ENCODE measurements at regions not wholly inside any gene's neighbourhood (a gene's known extent, or its start where the extent isn't known, plus 50 kb on each side); places are given as distances from the start of the nearest gene placed in this dataset.

DNA sequence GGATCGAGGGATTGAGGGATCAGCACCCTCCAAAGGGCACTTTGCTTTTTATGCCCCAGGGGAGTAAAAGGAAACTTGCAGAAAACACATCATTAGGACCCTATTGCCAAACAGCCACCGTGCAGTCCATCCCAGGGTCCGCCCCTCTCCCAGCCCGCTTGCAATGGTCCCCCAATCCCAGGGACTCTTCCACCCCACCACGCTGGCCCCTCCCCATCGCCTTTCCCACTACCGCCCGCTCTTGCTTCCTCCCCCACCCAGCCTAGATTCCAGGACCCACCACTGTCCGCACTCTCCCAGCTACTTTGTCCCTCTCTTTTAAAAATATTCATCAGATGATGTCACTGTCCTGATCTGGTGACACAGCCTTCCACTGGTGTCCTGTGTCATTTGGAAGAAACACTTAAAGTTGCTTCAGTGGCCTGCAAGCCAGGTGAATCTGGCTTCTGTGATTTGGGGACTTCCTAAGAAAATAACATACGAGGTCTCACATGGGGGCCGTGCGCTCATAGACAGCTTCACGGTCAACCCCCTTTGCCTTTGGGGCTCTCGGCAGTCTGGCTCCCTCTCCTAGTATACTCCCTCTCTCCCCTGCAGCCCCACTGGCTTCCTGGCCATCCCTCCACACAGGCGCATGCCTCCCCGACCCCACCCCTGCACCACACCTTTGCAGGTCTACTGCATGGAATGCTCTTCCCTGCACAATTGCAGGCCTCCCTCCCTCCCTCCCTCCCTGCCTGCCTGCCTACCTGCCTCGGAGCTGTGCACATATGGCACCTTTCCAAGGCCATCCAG, 127.9 kb downstream of the RBFOX3 start:
- Histone ChIP-seq H3K36me3 (no peaks in the 10 kb centered on the region), H3K4me3 (no peak overlapping the region), H3K4me1 (no peaks in the 10 kb centered on the region), H3K9me3 (no peaks in the 10 kb centered on the region), H3K27me3 (no peaks in the 10 kb centered on the region), H3K27ac (no peak overlapping the region)
- intact Hi-C loops (cut with DNase I; ENCODE audit: low total_unique reads): no loop called here
- TF ChIP-seq, protein P1, sequence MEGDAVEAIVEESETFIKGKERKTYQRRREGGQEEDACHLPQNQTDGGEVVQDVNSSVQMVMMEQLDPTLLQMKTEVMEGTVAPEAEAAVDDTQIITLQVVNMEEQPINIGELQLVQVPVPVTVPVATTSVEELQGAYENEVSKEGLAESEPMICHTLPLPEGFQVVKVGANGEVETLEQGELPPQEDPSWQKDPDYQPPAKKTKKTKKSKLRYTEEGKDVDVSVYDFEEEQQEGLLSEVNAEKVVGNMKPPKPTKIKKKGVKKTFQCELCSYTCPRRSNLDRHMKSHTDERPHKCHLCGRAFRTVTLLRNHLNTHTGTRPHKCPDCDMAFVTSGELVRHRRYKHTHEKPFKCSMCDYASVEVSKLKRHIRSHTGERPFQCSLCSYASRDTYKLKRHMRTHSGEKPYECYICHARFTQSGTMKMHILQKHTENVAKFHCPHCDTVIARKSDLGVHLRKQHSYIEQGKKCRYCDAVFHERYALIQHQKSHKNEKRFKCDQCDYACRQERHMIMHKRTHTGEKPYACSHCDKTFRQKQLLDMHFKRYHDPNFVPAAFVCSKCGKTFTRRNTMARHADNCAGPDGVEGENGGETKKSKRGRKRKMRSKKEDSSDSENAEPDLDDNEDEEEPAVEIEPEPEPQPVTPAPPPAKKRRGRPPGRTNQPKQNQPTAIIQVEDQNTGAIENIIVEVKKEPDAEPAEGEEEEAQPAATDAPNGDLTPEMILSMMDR (IDR thresholded peaks at IDR 0.05): no peak
- no peak for TF ChIP-seq POLR2A (IDR thresholded peaks at IDR 0.05)
- no peak for DNase-seq

DNA sequence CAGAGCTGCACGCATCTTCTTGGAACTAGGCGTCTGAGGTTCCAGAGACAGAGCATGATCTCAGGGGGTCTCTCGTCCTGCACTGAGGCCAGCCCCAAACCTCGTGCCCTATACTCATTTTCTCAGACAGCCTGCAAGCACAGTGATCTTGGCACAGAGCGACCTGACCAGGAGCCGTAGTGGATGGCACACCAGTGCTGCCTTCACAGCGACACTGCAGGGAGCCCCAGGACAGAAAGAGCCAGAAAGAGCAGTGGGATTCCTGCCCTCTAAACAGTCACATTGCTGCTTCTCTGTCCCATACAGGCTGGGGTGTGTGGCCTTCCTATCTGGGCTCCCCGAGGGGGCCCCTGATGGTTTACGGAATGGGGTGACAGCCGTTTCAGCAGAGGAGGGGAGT, 131.0 kb downstream of the RBFOX3 start:
- H3K27me3 ChIP-seq: no peaks in the 10 kb centered on the region
- no peak for TF ChIP-seq POLR2A (IDR thresholded peaks at IDR 0.05)
- TF ChIP-seq, protein P1 (IDR thresholded peaks at IDR 0.05): no peak

DNA sequence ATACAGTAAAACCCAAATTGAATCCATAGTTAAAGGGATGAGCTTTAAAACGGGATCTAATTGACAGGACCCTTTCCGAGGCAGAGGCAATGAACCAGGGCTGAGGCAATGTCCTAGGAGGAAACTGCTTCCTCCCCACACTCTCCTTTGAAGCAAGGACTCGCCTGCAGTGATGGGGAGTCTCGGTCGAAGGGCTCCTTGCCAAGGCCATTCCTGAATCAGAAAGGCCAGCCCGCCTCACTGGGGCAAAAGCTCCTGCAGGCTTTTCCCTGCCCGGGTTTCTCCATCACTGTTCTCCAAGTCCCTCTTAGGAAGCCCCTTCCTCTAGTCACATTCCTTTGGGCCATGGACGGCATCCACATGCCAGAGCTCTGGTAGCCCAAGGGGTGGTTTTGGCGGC, 132.0 kb downstream of the RBFOX3 start:
- H3K27ac ChIP-seq: peak overlapping the region; percentile 1 to 63
- intact Hi-C loops (cut with DNase I; ENCODE audit: low total_unique reads): no loop called here
- H3K4me3 ChIP-seq: no peak overlapping the region
- H3K9me3 ChIP-seq: no peaks in the 10 kb centered on the region
- H3K27me3 ChIP-seq: no peaks in the 10 kb centered on the region
- TF ChIP-seq, protein P1 (IDR thresholded peaks at IDR 0.05): no peak
- TF ChIP-seq POLR2A (IDR thresholded peaks at IDR 0.05): no peak
- DNase-seq: peak; percentile 22 to 51
- H3K4me1 ChIP-seq: no peaks in the 10 kb centered on the region
- no peaks in the 10 kb centered on the region for H3K36me3 ChIP-seq

More for the DNA sequence above, 131.0 kb downstream of the RBFOX3 start:
- H3K4me3 ChIP-seq: no peak overlapping the region
- intact Hi-C loops (cut with DNase I; ENCODE audit: low total_unique reads): no loop called here
- no peak overlapping the region for H3K27ac ChIP-seq
- DNase-seq: no peak
- no peaks in the 10 kb centered on the region for H3K9me3 ChIP-seq
- no peaks in the 10 kb centered on the region for H3K36me3 ChIP-seq
- no peaks in the 10 kb centered on the region for H3K4me1 ChIP-seq

DNA sequence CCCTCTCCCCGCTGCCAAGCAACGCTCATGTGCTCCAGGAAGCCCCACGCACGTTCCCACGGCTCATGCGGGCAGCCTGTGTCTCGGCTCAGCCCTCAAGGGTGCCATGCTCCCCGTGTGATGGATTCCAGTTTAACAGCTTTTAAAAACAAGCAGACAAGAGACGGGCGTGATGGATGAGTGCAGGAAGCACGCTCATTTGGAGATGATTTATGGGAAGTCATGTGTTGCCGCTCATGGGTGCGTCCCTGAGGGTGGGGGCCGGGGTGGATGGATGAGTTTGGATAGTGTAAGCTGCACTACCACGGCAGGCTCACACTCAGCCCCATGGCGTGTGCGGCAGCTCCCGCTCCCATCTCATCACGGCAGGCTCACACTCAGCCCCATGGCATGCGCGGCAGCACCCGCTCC, 132.8 kb downstream of the RBFOX3 start:
- DNase-seq: peak; percentile 28 to 55
- no peak overlapping the region for H3K4me3 ChIP-seq
- no peaks in the 10 kb centered on the region for H3K36me3 ChIP-seq
- intact Hi-C loops (cut with DNase I; ENCODE audit: low total_unique reads): no loop called here
- no peaks in the 10 kb centered on the region for H3K27me3 ChIP-seq
- peak overlapping the region; percentile 13 to 63 for H3K27ac ChIP-seq
- no peak for TF ChIP-seq POLR2A (IDR thresholded peaks at IDR 0.05)
- TF ChIP-seq, protein P1 (IDR thresholded peaks at IDR 0.05): no peak
- no peaks in the 10 kb centered on the region for H3K4me1 ChIP-seq
- H3K9me3 ChIP-seq: no peaks in the 10 kb centered on the region

DNA sequence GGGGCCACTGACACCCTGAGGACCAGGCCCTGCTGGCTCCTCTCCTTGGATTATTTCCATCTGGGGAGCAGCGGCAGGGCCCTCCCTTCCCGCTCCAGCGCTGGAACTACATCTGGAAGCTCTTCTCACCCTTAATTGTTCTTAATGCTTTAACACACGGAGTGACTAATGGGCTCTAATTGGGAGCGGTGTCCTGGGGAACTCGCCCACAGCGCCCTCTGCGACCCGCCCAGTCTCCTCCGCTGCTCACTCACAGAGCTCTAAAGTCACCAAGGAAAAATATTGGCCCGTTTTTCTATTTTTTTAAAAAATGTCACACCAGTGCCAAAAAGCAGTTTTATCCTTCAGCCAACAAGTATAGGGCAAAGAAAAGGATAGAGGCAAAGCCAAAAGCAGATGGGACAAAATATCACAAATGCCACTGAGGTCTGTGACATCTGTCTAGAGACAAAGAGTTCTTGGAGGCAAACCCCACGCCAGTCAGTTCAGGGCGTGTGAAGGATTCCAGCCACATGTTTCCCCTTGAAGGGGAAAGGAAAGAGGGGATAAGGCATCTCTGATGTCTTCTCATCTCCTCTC, 134.7 kb downstream of the RBFOX3 start:
- H3K27me3 ChIP-seq: no peaks in the 10 kb centered on the region
- intact Hi-C loops (cut with DNase I; ENCODE audit: low total_unique reads): no loop called here

More for the DNA sequence above, 134.7 kb downstream of the RBFOX3 start:
- H3K4me1 ChIP-seq: no peaks in the 10 kb centered on the region
- no peak overlapping the region for H3K27ac ChIP-seq
- no peak for DNase-seq
- no peaks in the 10 kb centered on the region for H3K36me3 ChIP-seq
- H3K4me3 ChIP-seq: no peak overlapping the region
- TF ChIP-seq POLR2A (IDR thresholded peaks at IDR 0.05): no peak
- TF ChIP-seq, protein P1 (IDR thresholded peaks at IDR 0.05): no peak
- no peaks in the 10 kb centered on the region for H3K9me3 ChIP-seq

All from uterus (tissue), 3 donors.